HG02798 (cell line): ENCODE measurements at regions not wholly inside any gene's neighbourhood (a gene's known extent, or its start where the extent isn't known, plus 50 kb on each side); places are given as distances from the start of the nearest gene placed in this dataset.

Source experiments
- ATAC-seq: cut with Tn5 transposase; IDR thresholded peaks from one replicate; pipeline ENCODE4 v1.9.1; 2021; ENCODE audit warnings: mild to moderate bottlenecking; ENCODE audit not compliant: unreplicated experiment, poor library complexity

- no peak for ATAC-seq
Measured at GRCh38 chr5:3127423-3127911, 376.0 kb upstream of the IRX2 start.

GRCh38 chr5:3126639-3127038, 375.2 kb upstream of the IRX2 start:
- no peak for ATAC-seq

- no peak for ATAC-seq
Measured at GRCh38 chr5:3124410-3124809, 372.9 kb upstream of the IRX2 start.

GRCh38 chr5:3123763-3124157, 372.3 kb upstream of the IRX2 start:
- ATAC-seq: no peak

- no peak for ATAC-seq
Measured at GRCh38 chr5:3122985-3123762, 371.7 kb upstream of the IRX2 start.

GRCh38 chr5:3122216-3122615, 370.7 kb upstream of the IRX2 start:
- ATAC-seq: no peak

- no peak for ATAC-seq
Measured at GRCh38 chr5:3121813-3122212, 370.3 kb upstream of the IRX2 start.

- ATAC-seq: no peak
Measured at GRCh38 chr5:3120028-3120427, 368.6 kb upstream of the IRX2 start.

- no peak for ATAC-seq
Measured at GRCh38 chr5:3119435-3119834, 368.0 kb upstream of the IRX2 start.

GRCh38 chr5:3118340-3118739, 366.9 kb upstream of the IRX2 start:
- no peak for ATAC-seq

- ATAC-seq: no peak
Measured at GRCh38 chr5:3116366-3116765, 364.9 kb upstream of the IRX2 start.

- ATAC-seq: no peak
Measured at GRCh38 chr5:3114467-3114866, 363.0 kb upstream of the IRX2 start.

GRCh38 chr5:3110371-3110770, 358.9 kb upstream of the IRX2 start:
- no peak for ATAC-seq

GRCh38 chr5:3107156-3107611, 355.7 kb upstream of the IRX2 start:
- no peak for ATAC-seq

- ATAC-seq: no peak
Measured at GRCh38 chr5:3105581-3105980, 354.1 kb upstream of the IRX2 start.

GRCh38 chr5:3105172-3105571, 353.7 kb upstream of the IRX2 start:
- ATAC-seq: no peak

GRCh38 chr5:3104429-3105060, 353.1 kb upstream of the IRX2 start:
- ATAC-seq: no peak

- ATAC-seq: no peak
Measured at GRCh38 chr5:3103262-3103811, 351.9 kb upstream of the IRX2 start.

- ATAC-seq: no peak
Measured at GRCh38 chr5:3102531-3102930, 351.1 kb upstream of the IRX2 start.

GRCh38 chr5:3101561-3101960, 350.1 kb upstream of the IRX2 start:
- no peak for ATAC-seq

- no peak for ATAC-seq
Measured at GRCh38 chr5:3100921-3101551, 349.6 kb upstream of the IRX2 start.
